H1 (cell line): ENCODE measurements at regions not wholly inside any gene's neighbourhood (a gene's known extent, or its start where the extent isn't known, plus 50 kb on each side); places are given as distances from the start of the nearest gene placed in this dataset.

ENCODE experiments used
- CTCF ChIA-PET: fragments of 300-600 bp; sonication (Branson Sonifier 250); formaldehyde crosslinking; loops from one replicate; lab custom pipeline; 2021; ENCODE audit not compliant: partially characterized antibody; lab: Charles Lee
- POLR2A ChIA-PET: fragments of 300-600 bp; sonication (Branson Sonifier 250); formaldehyde crosslinking; loops from one replicate; lab custom pipeline; 2021; ENCODE audit warnings: inconsistent platforms; ENCODE audit not compliant: partially characterized antibody; lab: Charles Lee
- DNase-seq, 2 experiments: peaks; one replicate each; pipeline versions ENCODE4 v3.0.0 to v3.0.0-alpha.2; 2010 to 2022; ENCODE audit warnings: low spot score in 2 of 2, low read depth in 1 of 2, mixed read lengths in 1 of 2
- FAIRE-seq: peaks from 2 replicates; lab custom pipeline; 2011; peaks lifted over from hg19 to GRCh38; lab: Jason Lieb, UNC
- H2AFZ ChIP-seq: 2 replicates; pipeline ENCODE4 v1.8.1; 2012; ENCODE audit warnings: low read length, inconsistent platforms
- H2AK5ac ChIP-seq: 2 replicates; pipeline ENCODE4 v1.6.1; 2013; ENCODE audit warnings: low read depth, low read length
- H2BK120ac ChIP-seq: replicated peaks from 2 replicates; pipeline ENCODE3; 2013; ENCODE audit warnings: low read depth, low read length, inconsistent platforms
- H2BK12ac ChIP-seq: 2 replicates; pipeline ENCODE4 v1.6.1; 2013; ENCODE audit warnings: low read depth, low read length
- H2BK15ac ChIP-seq: 2 replicates; pipeline ENCODE4 v1.6.1; 2013; ENCODE audit warnings: low read length
- H2BK20ac ChIP-seq: 2 replicates; pipeline ENCODE4 v1.6.1; 2013; ENCODE audit warnings: low read length
- H2BK5ac ChIP-seq: 2 replicates; pipeline ENCODE4 v1.6.1; 2013; ENCODE audit warnings: low read depth, low read length
- H3K14ac ChIP-seq: 2 replicates; pipeline ENCODE4 v1.6.1; 2013; ENCODE audit warnings: inconsistent platforms; ENCODE audit not compliant: insufficient read length
- H3K18ac ChIP-seq: 2 replicates; pipeline ENCODE4 v1.6.1; 2013; ENCODE audit warnings: low read length; ENCODE audit errors: extremely low read depth
- H3K23ac ChIP-seq: 2 replicates; pipeline ENCODE4 v1.6.1; 2013; ENCODE audit warnings: inconsistent platforms; ENCODE audit not compliant: insufficient read length
- H3K23me2 ChIP-seq: 2 replicates; pipeline ENCODE4 v1.6.1; 2013; ENCODE audit warnings: low read depth, low read length
- H3K27ac ChIP-seq: 2 replicates; pipeline ENCODE4 v1.6.1; 2011; ENCODE audit warnings: low read depth, low read length, inconsistent platforms
- H3K27me3 ChIP-seq, 4 experiments: replicated peaks in 1 of 4; 1 replicate in 1 of 4; 2 replicates in 3 of 4; pipeline versions ENCODE4 v1.6.1 to v1.8.1; 2011 to 2013; ENCODE audit warnings: low read length in 3 of 4, mild to moderate bottlenecking in 3 of 4, inconsistent platforms in 2 of 4, mixed read lengths in 2 of 4, moderate library complexity in 1 of 4; ENCODE audit not compliant: control insufficient read depth in 3 of 4, insufficient read depth in 3 of 4; ENCODE audit errors: extremely low read depth in 1 of 4
- H3K36me3 ChIP-seq, 4 experiments: 2 replicates each; pipeline versions ENCODE4 v1.6.1 to v1.8.1; 2011 to 2013; ENCODE audit warnings: mild to moderate bottlenecking in 4 of 4, low read length in 3 of 4, moderate library complexity in 2 of 4, control low read depth in 1 of 4, inconsistent platforms in 1 of 4; ENCODE audit not compliant: insufficient read depth in 4 of 4, control insufficient read depth in 2 of 4
- H3K4ac ChIP-seq: replicated peaks from 2 replicates; pipeline ENCODE3; 2013; ENCODE audit warnings: low read length, low read depth, mixed read lengths, inconsistent platforms; ENCODE audit not compliant: insufficient read length
- H3K4me1 ChIP-seq, 4 experiments: replicated peaks in 1 of 4; 1 replicate in 1 of 4; 2 replicates in 3 of 4; pipeline versions ENCODE4 v1.6.1 to v1.8.1; 2011 to 2013; ENCODE audit warnings: low read length in 3 of 4, inconsistent platforms in 2 of 4, mixed read lengths in 1 of 4; ENCODE audit not compliant: insufficient read depth in 4 of 4, control insufficient read depth in 3 of 4
- H3K4me2 ChIP-seq, 2 experiments: 2 replicates each; pipeline versions ENCODE4 v1.6.1 to v1.8.1; 2011 to 2013; ENCODE audit warnings: low read depth in 2 of 2, low read length in 2 of 2, control low read depth in 1 of 2, inconsistent platforms in 1 of 2, mild to moderate bottlenecking in 1 of 2; ENCODE audit not compliant: insufficient read depth in 1 of 2
- H3K4me3 ChIP-seq, 4 experiments: fragments of 200-600, 300-600 bp in 1 of 4; sonication (generic), shearing (Covaris generic), sonication (Bioruptor Twin) in 1 of 4; 2 replicates each; pipeline versions ENCODE4 v1.5.1 to v1.8.1; 2011 to 2016; ENCODE audit warnings: low read length in 4 of 4, low read depth in 3 of 4, control low read depth in 2 of 4, inconsistent platforms in 2 of 4, mild to moderate bottlenecking in 2 of 4, mixed read lengths in 1 of 4, moderate library complexity in 1 of 4; ENCODE audit not compliant: insufficient read depth in 2 of 4; ENCODE audit errors: extremely low read depth in 1 of 4
- H3K56ac ChIP-seq: replicated peaks from 2 replicates; pipeline ENCODE3; 2013; ENCODE audit warnings: low read depth, mild to moderate bottlenecking, mixed read lengths, low read length, inconsistent platforms; ENCODE audit not compliant: insufficient read length
- H3K79me1 ChIP-seq: 2 replicates; pipeline ENCODE4 v1.6.1; 2013; ENCODE audit warnings: low read depth, low read length, control low read depth
- H3K79me2 ChIP-seq, 2 experiments: 2 replicates each; pipeline versions ENCODE4 v1.6.1 to v1.8.1; 2012 to 2013; ENCODE audit warnings: low read length in 2 of 2, mild to moderate bottlenecking in 2 of 2, inconsistent platforms in 1 of 2; ENCODE audit not compliant: insufficient read depth in 2 of 2, control insufficient read depth in 1 of 2
- H3K9ac ChIP-seq, 4 experiments: replicated peaks in 1 of 4; 1 replicate in 1 of 4; 2 replicates in 3 of 4; pipeline versions ENCODE4 v1.6.1 to v1.8.1; 2011 to 2013; ENCODE audit warnings: low read depth in 3 of 4, low read length in 3 of 4, control low read depth in 2 of 4, mild to moderate bottlenecking in 2 of 4, moderate library complexity in 2 of 4, inconsistent platforms in 1 of 4; ENCODE audit errors: extremely low read depth in 1 of 4
- H3K9me3 ChIP-seq, 2 experiments: 2 replicates each; pipeline versions ENCODE4 v1.6.1 to v1.8.1; 2012 to 2013; ENCODE audit warnings: mild to moderate bottlenecking in 2 of 2, moderate library complexity in 2 of 2, control low read depth in 1 of 2, inconsistent platforms in 1 of 2, low read depth in 1 of 2, low read length in 1 of 2, mixed read lengths in 1 of 2; ENCODE audit not compliant: insufficient read depth in 2 of 2
- H4K20me1 ChIP-seq, 2 experiments: replicated peaks in 1 of 2; 2 replicates each; pipeline versions ENCODE3 to v1.8.1; 2011 to 2013; ENCODE audit warnings: inconsistent platforms in 2 of 2, low read length in 2 of 2, mild to moderate bottlenecking in 1 of 2; ENCODE audit not compliant: insufficient read depth in 2 of 2, control insufficient read depth in 1 of 2
- H4K5ac ChIP-seq: 2 replicates; pipeline ENCODE4 v1.6.1; 2013; ENCODE audit warnings: low read length, low read depth, mixed read lengths, inconsistent platforms; ENCODE audit not compliant: insufficient read length
- H4K8ac ChIP-seq: 2 replicates; pipeline ENCODE4 v1.8.0; 2013; ENCODE audit warnings: mild to moderate bottlenecking, moderate library complexity, low read length, inconsistent platforms; ENCODE audit not compliant: insufficient read depth; ENCODE audit errors: extremely low read depth
- H4K91ac ChIP-seq: replicated peaks from 2 replicates; pipeline ENCODE3; 2013; ENCODE audit warnings: low read length, mixed read lengths, inconsistent platforms; ENCODE audit not compliant: insufficient read length
- HDAC6 ChIP-seq: IDR thresholded peaks from one replicate; pipeline ENCODE4 v1.7.1; 2012; ENCODE audit warnings: low read depth, mild to moderate bottlenecking, inconsistent platforms, low read length, moderate library complexity
- SIN3A ChIP-seq, 2 experiments: IDR thresholded peaks in 1 of 2; conservative IDR thresholded peaks in 1 of 2; 2 replicates each; pipeline ENCODE4 v1.6.1; 2011 to 2012; ENCODE audit warnings: low read length in 2 of 2, improper control_type of control experiment in 1 of 2, low read depth in 1 of 2, mild to moderate bottlenecking in 1 of 2
- TEAD4 ChIP-seq: IDR thresholded peaks from 2 replicates; pipeline ENCODE4 v1.6.1; 2012; ENCODE audit warnings: low read depth, low read length, inconsistent platforms, mixed read lengths
- WGBS, 2 experiments: shearing (Covaris generic) in 1 of 2; methylation state at CpG; one replicate each; pipeline versions ENCODE4 v1.1.6 to v1.1.7; 2013 to 2015; ENCODE audit warnings: low lambda C conversion rate in 2 of 2, mixed read lengths in 2 of 2, inconsistent platforms in 1 of 2, low coverage in 1 of 2, missing lambda C conversion rate in 1 of 2; ENCODE audit not compliant: insufficient replicate concordance in 2 of 2, insufficient coverage in 1 of 2, insufficient read length in 1 of 2; ENCODE audit errors: extremely low coverage in 1 of 2, missing lambda C conversion rate in 1 of 2; 5-methylcytosine and 5-hydroxymethylcytosine counted together
- TF ChIP-seq, protein P1 (sequence below): IDR thresholded peaks from 2 replicates; pipeline ENCODE4 v1.6.1; 2011; ENCODE audit warnings: low read depth, mild to moderate bottlenecking, low read length; ENCODE audit not compliant: insufficient read depth

DNA sequence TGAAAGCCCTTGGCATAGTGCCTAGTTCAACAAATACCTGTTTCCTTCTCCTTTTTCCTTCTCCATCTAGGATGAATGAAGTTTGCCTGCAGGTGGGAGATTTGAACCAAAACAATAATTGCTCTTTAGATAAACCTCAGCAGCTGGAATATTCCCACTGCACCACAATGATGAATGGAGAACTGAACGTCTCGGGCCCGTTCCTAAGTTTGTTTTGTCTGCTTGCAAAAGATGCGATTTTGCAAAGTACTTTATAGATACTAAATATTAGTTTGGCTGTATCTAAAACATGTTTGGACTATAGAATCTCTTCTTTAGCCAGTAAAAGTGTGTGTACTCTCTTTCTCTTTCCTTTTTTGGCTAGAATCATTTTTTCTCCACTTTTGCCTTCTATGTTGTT is 75.8 kb upstream of the BMPER start:
- no peaks in the 10 kb centered on the region for H3K4me1 ChIP-seq
- no peaks in the 10 kb centered on the region for H4K20me1 ChIP-seq
- H3K56ac ChIP-seq: no peak overlapping the region
- no peak overlapping the region for H4K8ac ChIP-seq
- H3K14ac ChIP-seq: no peak overlapping the region
- H2AFZ ChIP-seq: no peak overlapping the region
- no peak overlapping the region for H3K4me2 ChIP-seq
- H3K79me1 ChIP-seq: no peaks in the 10 kb centered on the region
- H2BK15ac ChIP-seq: no peak overlapping the region
- H2BK120ac ChIP-seq: no peak overlapping the region
- POLR2A ChIA-PET: no interaction called here
- 95% methylated on average over 4 of the region's 4 CpGs; no CpG with 5 or more reads in 1 of the 2 experiments for WGBS, 2 experiments
- no peak overlapping the region for H2BK20ac ChIP-seq
- H3K79me2 ChIP-seq: no peaks in the 10 kb centered on the region
- CTCF ChIA-PET: no interaction called here
- H2BK5ac ChIP-seq: no peak overlapping the region
- H3K4ac ChIP-seq: no peak overlapping the region
- no peak overlapping the region for H2BK12ac ChIP-seq
- H3K23ac ChIP-seq: no peak overlapping the region
- no peaks in the 10 kb centered on the region for H3K9me3 ChIP-seq
- H3K27me3 ChIP-seq: no peaks in the 10 kb centered on the region
- no peak overlapping the region for H2AK5ac ChIP-seq
- no peaks in the 10 kb centered on the region for H3K36me3 ChIP-seq
- no peak overlapping the region for H3K18ac ChIP-seq
- DNase-seq (no peak), FAIRE-seq (no peak)
- H3K9ac ChIP-seq: no peak overlapping the region
- H4K5ac ChIP-seq: no peak overlapping the region
- H3K27ac ChIP-seq: no peak overlapping the region
- no peak overlapping the region for H3K4me3 ChIP-seq
- no peak overlapping the region for H4K91ac ChIP-seq
- no peaks in the 10 kb centered on the region for H3K23me2 ChIP-seq
- no peak for TF ChIP-seq SIN3A (conservative IDR thresholded peaks at IDR 0.05 in 1 of 2, IDR thresholded peaks at IDR 0.05 in 1 of 2; ENCODE audit: low read depth in 1 of 2, low read length in 2 of 2)
- TF ChIP-seq HDAC6: no peak
- TF ChIP-seq, protein P1, sequence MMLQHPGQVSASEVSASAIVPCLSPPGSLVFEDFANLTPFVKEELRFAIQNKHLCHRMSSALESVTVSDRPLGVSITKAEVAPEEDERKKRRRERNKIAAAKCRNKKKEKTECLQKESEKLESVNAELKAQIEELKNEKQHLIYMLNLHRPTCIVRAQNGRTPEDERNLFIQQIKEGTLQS: no peak
- TF ChIP-seq TEAD4: no peak
